Osteoblast (primary cell): ENCODE measurements at regions not wholly inside any gene's neighbourhood (a gene's known extent, or its start where the extent isn't known, plus 50 kb on each side); places are given as distances from the start of the nearest gene placed in this dataset.

Experiments
- DNase-seq: peaks from one replicate; pipeline ENCODE4 v3.0.0; 2011; ENCODE audit warnings: low spot score, mixed read lengths; ENCODE audit not compliant: insufficient read length; ENCODE audit errors: missing footprints
- H2AFZ ChIP-seq: 2 replicates; pipeline ENCODE4 v1.6.0; 2011; ENCODE audit warnings: mild to moderate bottlenecking, low read length
- H3K27ac ChIP-seq: 2 replicates; pipeline ENCODE4 v1.5.1; 2011; ENCODE audit warnings: mild to moderate bottlenecking, low read depth, low read length, moderate library complexity
- H3K27me3 ChIP-seq: 2 replicates; pipeline ENCODE4 v1.6.0; 2012; ENCODE audit warnings: mild to moderate bottlenecking, control low read depth, inconsistent platforms, low read length, moderate library complexity; ENCODE audit not compliant: insufficient read depth
- H3K36me3 ChIP-seq: 2 replicates; pipeline ENCODE4 v1.5.1; 2011; ENCODE audit warnings: mild to moderate bottlenecking, low read length, control low read depth, moderate library complexity; ENCODE audit not compliant: insufficient read depth
- H3K4me1 ChIP-seq: 2 replicates; pipeline ENCODE4 v1.5.1; 2011; ENCODE audit warnings: mild to moderate bottlenecking, low read length, control low read depth, moderate library complexity; ENCODE audit not compliant: insufficient read depth
- H3K4me2 ChIP-seq: 2 replicates; pipeline ENCODE4 v1.6.0; 2011; ENCODE audit warnings: mild to moderate bottlenecking, low read length; ENCODE audit not compliant: insufficient read depth
- H3K4me3 ChIP-seq: fragments of 200-600 bp; sonication (generic); 3 replicates; pipeline ENCODE4 v1.5.1; 2012; ENCODE audit warnings: mild to moderate bottlenecking, low read length, inconsistent platforms; ENCODE audit not compliant: insufficient read depth
- H3K79me2 ChIP-seq: 2 replicates; pipeline ENCODE4 v1.6.0; 2012; ENCODE audit warnings: mild to moderate bottlenecking, low read length, control low read depth, inconsistent platforms; ENCODE audit not compliant: insufficient read depth
- H3K9me3 ChIP-seq: 2 replicates; pipeline ENCODE4 v1.5.1; 2011; ENCODE audit warnings: low read depth, low read length, control low read depth
- H4K20me1 ChIP-seq: 2 replicates; pipeline ENCODE4 v1.6.0; 2012; ENCODE audit warnings: mild to moderate bottlenecking, low read length, control low read depth; ENCODE audit not compliant: insufficient read depth
- CTCF ChIP-seq: IDR thresholded peaks from 2 replicates; pipeline ENCODE4 v1.5.1; 2011; ENCODE audit warnings: mild to moderate bottlenecking, low read depth, low read length, moderate library complexity; ENCODE audit errors: extremely low read depth

GRCh38 chr2:172162225-172162733 lies 59.6 kb upstream of the DLX2 start:
- Histone ChIP-seq H3K9me3 (no peaks in the 10 kb centered on the region), H2AFZ (no peak overlapping the region), H3K36me3 (no peaks in the 10 kb centered on the region), H3K27me3 (no peaks in the 10 kb centered on the region), H3K79me2 (no peaks in the 10 kb centered on the region), H3K4me3 (no peak overlapping the region), H3K27ac (no peak overlapping the region), H3K4me2 (no peak overlapping the region), H3K4me1 (no peaks in the 10 kb centered on the region), H4K20me1 (no peaks in the 10 kb centered on the region)
- TF ChIP-seq CTCF: no peak
- DNase-seq: no peak

GRCh38 chr2:172162739-172163336 lies 60.1 kb upstream of the DLX2 start:
- no peaks in the 10 kb centered on the region for H3K79me2 ChIP-seq
- H3K4me1 ChIP-seq: no peaks in the 10 kb centered on the region
- no peaks in the 10 kb centered on the region for H4K20me1 ChIP-seq
- no peak for DNase-seq
- H3K4me2 ChIP-seq: no peak overlapping the region
- no peak overlapping the region for H3K4me3 ChIP-seq
- no peak overlapping the region for H3K27ac ChIP-seq
- TF ChIP-seq CTCF: no peak
- no peaks in the 10 kb centered on the region for H3K9me3 ChIP-seq
- no peak overlapping the region for H2AFZ ChIP-seq
- H3K36me3 ChIP-seq: no peaks in the 10 kb centered on the region
- no peaks in the 10 kb centered on the region for H3K27me3 ChIP-seq

- no peak overlapping the region for H3K27ac ChIP-seq
- H3K4me2 ChIP-seq: no peak overlapping the region
- no peaks in the 10 kb centered on the region for H3K4me1 ChIP-seq
- H3K4me3 ChIP-seq: no peak overlapping the region
- TF ChIP-seq CTCF: no peak
- no peaks in the 10 kb centered on the region for H3K79me2 ChIP-seq
- H3K9me3 ChIP-seq: no peaks in the 10 kb centered on the region
- no peak overlapping the region for H2AFZ ChIP-seq
- no peak for DNase-seq
- peaks cover 4% of the 10 kb centered on the region for H3K27me3 ChIP-seq
- no peaks in the 10 kb centered on the region for H4K20me1 ChIP-seq
- H3K36me3 ChIP-seq: no peaks in the 10 kb centered on the region
Measured at GRCh38 chr2:172168917-172169346, 66.2 kb upstream of the DLX2 start.

- Histone ChIP-seq H3K36me3 (no peaks in the 10 kb centered on the region), H3K27ac (no peak overlapping the region), H3K4me3 (no peak overlapping the region), H3K27me3 (peaks cover 4% of the 10 kb centered on the region), H3K4me2 (no peak overlapping the region), H3K9me3 (no peaks in the 10 kb centered on the region), H4K20me1 (no peaks in the 10 kb centered on the region), H3K4me1 (no peaks in the 10 kb centered on the region), H2AFZ (no peak overlapping the region), H3K79me2 (no peaks in the 10 kb centered on the region)
- no peak for DNase-seq
- no peak for TF ChIP-seq CTCF
Measured at GRCh38 chr2:172169611-172170010, 66.9 kb upstream of the DLX2 start.
